HUDEP-2 (cell line): ENCODE measurements at regions not wholly inside any gene's neighbourhood (a gene's known extent, or its start where the extent isn't known, plus 50 kb on each side); places are given as distances from the start of the nearest gene placed in this dataset.

Experiments
- DNase-seq, 76 experiments: peaks; one replicate each; lab custom pipeline; 2025; ENCODE audit not compliant: unreplicated experiment in 76 of 76; lab: John Stamatoyannopoulos, UW

DNA sequence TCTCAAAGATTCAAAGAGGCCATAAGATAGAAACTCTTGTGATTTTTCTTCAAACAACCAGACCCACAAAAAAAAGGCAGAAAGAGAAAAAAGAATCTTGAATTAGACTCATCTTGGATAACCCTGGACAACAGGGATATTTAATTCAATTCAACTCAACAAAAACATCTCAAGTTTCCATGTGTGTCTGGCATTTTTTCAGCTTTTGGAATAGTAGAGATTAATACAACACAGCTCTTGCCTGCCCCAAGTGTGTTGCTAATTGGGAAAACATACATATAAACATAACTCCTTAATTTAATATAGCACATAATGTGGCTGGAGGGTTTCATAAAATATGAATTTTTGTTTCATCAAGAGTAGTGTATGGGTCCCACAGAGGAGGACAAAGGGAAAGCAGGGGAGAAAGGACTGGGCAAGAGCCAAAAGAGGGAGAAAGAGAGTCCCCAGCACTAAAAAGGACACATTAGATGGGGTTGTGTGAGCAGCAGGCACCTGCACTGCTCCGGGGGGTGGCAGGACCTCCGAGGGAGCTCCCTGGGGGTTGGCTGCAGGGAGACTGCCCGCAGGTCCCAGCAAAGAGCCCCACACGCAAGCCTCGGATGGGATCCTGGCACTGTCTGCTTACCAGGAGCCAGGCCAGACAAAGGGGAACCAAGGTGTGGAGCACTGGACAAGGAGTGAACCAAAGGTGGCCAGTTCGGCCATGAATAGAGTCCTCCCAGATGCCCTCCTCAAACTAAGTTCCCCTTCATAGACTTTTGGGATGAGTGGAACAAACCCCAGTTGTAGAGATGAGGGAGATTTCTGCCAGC, 65.6 kb upstream of the TMEM72 start:
- no peak for DNase-seq

GRCh38 chr10:44847110-44847509, 64.0 kb upstream of the TMEM72 start:
- no peak for DNase-seq

- no peak for DNase-seq
Observed at GRCh38 chr10:44848211-44848610, 62.9 kb upstream of the TMEM72 start.

DNA sequence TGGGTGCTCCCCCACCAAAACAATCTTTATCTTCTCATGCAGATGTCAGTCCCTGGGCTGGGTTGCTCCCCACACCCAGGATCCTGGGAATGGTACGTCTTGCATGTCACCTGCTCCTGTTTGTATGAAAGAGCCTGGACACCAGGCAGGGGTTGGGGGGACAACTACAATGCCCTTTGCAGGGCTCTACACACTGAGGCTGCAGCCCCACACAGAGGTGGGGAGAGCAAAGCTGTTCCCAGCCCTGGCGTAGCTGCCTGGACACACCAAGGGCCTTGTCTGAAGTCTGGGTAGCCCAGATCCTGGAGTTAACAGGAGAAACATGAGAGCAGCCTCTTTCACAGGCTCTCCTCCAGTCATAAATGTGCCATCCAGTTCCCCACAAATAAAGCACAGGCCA, 61.2 kb upstream of the TMEM72 start:
- no peak for DNase-seq

DNA sequence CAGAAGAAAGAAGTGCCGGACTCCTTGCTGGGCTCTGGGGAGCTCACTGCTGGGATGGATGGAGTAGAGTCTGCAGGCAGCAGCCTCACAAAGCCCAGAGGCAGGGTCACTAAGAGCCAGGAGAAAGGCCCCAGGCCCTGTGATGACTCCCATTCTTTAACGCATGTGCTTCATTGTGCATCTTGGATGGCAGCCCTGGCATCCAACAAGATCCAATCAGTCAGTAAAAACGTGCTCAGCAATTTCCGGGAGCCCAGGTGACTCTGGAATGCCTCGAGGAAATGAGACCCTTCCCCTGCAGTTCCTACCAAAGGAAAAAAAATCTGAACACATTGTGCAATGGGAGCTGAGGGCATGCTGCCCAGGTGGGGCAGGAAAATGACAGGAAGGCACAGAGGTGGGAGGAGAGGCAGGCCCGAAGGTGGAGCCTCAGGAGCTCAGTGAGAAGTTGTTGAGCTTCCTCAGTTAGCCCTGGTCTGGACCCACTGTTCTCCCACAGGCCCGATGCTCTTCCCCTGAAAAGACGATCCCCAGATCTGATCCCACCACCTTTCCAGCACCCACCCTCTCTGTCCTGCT, 60.7 kb upstream of the TMEM72 start:
- DNase-seq = no peak

GRCh38 chr10:44851413-44851812, 59.7 kb upstream of the TMEM72 start:
- DNase-seq = no peak

GRCh38 chr10:44851881-44852280, 59.3 kb upstream of the TMEM72 start:
- no peak for DNase-seq

GRCh38 chr10:44853148-44853734, 57.9 kb upstream of the TMEM72 start:
- DNase-seq = peak in 1 of 76 experiments; percentile 4

DNA sequence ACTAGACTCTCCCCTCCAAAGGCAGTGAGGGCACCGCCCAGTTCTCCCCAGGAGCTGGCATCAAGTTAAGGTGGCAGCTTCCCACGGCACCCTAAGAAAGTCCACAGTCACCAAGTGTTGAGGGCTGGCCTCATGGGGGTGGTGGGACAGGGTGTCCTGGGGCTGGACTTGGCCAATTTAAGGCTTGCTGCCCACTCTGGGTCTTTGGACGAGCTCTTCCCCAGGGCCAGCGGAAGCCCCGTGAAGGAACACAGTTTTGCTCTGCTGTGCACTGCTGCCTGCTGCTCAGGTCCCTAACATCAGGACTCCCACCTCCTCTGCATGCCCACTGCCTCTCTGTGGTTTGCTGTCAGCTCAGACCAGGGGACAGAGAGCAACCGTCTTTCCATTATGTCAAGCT, 57.3 kb upstream of the TMEM72 start:
- no peak for DNase-seq

GRCh38 chr10:44854693-44855350, 56.3 kb upstream of the TMEM72 start:
- DNase-seq = no peak

DNA sequence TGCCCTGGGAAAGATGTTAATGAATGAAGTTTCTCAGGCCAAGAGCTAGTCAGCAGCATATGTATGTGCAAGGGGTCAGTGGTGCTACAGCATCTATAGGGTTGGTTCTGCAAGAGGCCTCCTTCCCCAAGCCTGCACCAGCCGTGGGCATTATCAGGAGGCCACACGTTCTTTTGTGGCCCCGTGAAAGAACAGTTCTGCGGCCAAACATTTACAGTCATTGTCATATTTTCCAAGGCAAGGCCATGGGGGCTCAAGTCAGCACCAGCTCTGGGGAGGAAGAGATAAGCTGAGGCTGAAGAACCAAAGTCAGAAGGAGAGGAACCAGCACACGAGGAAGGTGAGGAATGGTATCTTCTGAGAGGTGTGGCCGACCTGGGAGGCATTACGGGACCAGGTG, 54.4 kb upstream of the TMEM72 start:
- peak in 21 of 76 experiments; percentile 1 to 69 (median 25) for DNase-seq

GRCh38 chr10:44857363-44858016, 53.6 kb upstream of the TMEM72 start:
- DNase-seq = peak in 34 of 76 experiments; percentile 1 to 53 (median 17)

GRCh38 chr10:44858017-44858371, 53.1 kb upstream of the TMEM72 start:
- no peak for DNase-seq

- no peak for DNase-seq
Observed at GRCh38 chr10:44858988-44859387, 52.1 kb upstream of the TMEM72 start.

DNA sequence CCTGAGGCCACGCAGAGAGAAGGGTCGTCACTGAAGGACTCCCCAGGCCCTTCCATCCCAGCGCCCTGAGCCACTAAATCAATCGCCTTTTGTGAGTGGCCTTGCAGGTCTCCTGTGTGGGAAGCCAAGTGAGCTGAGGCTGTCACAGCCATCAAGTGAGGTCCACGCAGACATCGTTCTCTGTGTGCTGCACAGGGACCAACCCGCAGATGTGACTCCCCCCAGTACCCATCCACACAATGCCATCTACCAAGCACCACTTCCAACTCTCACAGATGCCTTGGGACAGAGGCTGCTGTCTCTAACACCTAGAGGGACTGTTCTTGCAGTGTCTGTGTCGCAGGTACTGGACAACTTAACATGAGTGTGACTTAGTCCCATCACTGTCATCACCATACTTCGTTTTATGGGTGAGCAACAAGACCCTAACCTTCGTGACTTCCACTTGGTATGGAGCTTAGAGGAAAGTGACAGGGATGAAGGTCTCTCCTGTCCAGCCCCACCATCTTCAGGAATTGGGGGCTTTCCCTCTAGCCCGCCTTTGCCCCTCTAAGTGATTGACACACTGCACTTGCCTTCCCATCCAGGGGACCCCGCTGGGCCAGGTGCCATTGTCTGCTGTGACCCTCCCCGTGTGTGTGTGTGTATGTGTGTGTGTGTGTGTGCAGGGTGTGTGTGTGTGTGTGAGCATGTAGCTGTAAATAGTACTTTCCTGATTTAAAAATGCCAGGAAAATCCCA, 51.4 kb upstream of the TMEM72 start:
- no peak for DNase-seq

DNA sequence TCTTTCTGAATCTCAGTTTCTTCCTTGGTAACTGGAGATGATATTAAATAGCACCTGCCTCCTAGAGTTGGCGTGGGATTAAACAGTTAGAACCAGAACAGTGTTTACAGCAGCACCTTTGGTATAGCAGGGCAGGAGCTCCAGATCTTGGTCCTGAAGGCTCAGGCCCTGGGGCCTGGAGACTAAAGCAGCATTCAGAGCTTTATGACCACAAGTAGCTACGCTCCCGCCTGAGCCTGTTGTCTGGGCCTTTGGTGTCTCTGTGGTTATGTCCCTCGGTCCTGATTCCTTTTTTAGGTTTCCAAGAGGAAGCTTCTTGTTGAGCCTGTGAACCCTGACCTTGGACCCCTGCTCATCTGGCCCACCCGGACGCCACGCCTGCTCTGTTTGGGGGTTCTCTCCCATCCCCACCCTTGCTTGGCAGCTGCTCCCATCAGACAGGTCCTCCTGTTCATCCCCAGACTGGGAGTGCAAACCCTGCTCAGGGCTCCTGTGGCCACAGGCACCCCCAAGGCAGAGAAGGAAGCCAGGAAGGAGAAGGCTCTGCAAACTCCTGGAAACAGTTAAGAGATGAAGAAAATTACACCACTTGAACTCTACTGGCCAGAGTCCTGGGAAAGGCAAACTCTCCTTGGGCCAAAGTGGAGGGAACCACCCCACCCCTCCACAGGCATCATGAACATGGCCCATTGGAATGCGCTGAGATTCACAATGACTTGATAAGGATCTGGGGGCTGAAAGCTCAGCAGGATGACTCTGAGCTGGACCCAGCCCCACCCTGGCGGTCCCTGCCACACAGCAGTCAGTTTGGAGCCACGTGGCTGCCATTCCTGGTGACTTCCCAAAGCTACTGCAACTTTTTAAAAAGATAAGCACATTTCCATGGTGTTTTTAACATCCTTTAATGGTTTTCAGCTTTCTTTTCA, 50.1 kb upstream of the TMEM72 start:
- DNase-seq = no peak
